G401 (cell line): ENCODE measurements at regions not wholly inside any gene's neighbourhood (a gene's known extent, or its start where the extent isn't known, plus 50 kb on each side); places are given as distances from the start of the nearest gene placed in this dataset.

Experiments
- DNase-seq: peaks from one replicate; pipeline ENCODE4 v3.0.0-alpha.2; 2015; ENCODE audit warnings: low spot score
- in situ Hi-C: cut with HindIII; loops from 2 replicates; pipeline ENCODE4 v1.10.0; 2016; ENCODE audit warnings: low sequenced_read_pairs, mixed read lengths

DNA sequence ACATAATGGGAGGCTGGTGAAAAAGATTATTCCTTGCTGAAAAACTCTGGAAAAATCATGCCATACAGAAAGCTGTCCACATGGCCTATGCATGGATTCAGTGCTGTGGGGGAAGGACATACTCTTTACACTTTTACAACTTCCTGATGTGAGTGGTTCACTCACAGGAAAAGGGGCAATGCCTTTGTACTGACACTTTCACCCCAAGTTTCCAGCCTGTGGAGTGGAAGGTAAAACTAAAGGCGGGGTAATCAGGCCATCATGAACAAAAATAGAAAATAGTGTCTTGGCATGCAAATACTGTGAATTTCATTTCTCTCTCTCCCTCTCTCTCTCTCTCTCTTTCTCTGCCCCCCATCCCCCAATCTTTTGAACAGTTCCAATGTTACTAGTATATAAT is 281.8 kb downstream of the ETS1 start:
- no peak for DNase-seq
- in situ Hi-C loops, result no loop called here

DNA sequence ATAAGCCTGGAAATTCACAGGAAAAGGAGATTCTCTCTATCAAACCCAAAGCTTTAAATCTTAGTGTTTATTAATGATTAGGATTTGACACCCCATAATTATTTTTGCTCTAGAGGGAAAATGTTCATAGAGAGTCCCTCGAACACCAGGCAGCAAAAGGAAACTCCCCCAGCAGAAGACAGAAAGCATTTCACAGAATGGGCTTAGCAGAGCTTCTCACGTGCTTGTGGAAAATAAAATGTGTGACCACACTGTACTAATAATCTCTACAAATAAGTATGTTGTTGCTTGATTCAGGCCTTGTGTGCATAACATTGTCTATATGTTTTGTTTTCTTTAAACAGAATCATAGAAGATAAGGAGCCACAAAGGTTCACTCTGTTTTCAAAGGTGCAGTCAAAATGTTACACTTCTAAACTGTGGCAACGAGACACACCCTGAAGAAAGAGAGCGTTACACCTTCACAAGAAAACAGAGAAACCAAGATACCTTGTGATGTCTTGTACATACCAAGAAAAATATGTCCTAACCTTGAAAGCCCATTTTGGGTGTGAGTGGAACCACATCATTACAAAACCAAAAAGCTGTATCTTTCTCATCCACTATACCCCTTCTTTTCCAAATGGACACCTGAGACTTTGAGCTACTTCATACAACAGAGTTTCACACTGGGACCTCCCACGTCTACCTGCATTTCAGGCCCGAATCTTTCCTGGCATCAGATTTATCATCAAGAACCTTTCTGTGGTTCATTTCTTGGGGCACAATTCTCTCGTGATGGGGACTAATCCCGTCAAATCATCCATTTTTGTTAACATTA is 282.5 kb downstream of the ETS1 start:
- DNase-seq, result no peak
- in situ Hi-C loops, result no loop called here

DNA sequence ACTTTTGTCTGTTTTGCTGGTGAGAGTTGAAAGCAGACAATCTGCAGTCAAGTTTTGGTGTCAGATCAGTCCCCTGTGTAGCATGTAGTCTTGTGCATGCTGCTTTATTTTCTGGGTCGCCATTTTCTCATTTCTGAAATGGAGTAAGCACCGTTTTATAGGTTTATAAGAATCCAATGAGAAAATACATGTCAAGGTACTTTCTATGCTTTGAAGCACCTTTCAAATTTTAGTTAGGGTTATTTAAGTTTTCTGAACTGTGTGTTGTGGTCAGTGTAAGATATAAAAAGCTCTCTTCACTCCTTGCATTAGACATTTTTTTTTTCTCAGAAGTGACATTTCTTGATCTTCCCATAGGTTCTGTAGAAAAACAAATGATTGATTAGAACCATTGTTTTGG is 283.2 kb downstream of the ETS1 start:
- no peak for DNase-seq
- in situ Hi-C loops, result no loop called here

DNA sequence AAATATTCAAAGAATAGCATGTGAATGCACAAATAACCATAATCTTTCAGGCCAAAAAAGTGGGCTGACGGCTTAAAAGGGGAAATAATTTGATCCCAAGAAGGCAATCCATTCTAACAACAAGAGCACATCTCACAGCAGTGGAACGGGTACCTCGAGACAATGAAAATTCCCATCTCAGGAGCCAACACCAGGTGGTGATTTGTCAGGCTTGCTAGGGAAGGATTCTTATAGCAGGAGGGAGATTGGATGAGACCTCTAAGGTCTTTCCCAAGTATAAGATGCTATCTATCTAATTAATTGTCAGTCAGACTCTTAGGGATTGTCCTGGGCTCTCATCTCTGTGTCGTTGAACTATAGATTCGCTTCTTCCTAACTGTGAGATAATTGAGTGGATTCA is 284.0 kb downstream of the ETS1 start:
- in situ Hi-C loops, result no loop called here

DNA sequence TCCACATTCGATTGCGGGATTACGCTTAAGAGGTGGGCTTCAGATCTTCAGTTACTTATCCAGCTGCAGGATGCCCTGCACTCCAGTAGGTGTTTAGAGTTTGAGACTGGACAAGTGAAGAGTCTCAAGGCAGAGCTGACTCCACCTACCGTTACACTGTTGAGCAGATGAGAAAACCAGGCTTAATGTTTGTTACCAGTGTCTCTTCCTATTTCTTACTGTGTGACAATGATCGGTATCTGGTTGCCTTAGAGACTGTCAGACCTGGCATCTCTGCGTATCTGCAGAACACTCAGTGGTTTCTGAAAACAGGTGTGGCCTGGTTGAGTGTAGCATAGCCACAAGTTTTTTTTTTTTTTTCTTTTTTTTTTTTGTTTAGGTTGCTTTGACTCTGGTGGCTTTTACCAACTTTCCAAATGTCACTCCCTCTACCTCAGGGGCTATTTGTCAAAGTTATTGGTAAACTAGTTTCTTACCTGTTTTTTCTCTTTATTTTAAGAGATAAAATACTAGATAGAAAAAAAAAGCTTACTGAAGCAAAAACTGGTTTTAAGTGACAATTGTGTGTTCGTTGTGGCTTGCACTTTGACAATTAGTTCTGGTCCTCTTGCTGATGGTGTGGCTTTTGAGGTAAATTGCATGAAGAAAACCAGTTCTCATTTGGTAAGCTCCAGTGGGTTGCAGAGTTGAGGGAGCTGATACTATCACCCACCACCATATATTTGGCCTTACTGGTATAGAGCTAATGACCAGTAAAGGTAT is 284.8 kb downstream of the ETS1 start:
- in situ Hi-C loops, result no loop called here
- no peak for DNase-seq

More for the DNA sequence above, 284.0 kb downstream of the ETS1 start:
- DNase-seq, result no peak

DNA sequence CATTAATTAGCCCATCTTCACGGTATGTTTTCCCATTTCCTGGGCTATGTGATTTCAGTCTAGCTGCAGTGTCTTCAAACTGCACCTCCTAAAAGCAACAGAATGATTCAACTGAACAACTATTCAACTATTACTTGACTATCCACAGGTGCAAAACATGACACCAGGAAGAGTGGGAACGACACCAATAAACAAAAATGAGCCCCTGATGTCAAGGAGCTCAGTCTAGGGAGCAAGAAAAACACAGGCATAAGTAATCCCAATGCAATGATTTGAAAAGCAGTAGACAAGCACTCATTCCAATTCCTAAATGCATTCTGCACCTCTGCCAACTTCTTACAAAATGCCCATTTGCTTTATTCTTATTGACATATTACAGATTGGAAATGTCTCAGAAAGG is 285.6 kb downstream of the ETS1 start:
- no peak for DNase-seq
- in situ Hi-C loops, result no loop called here

DNA sequence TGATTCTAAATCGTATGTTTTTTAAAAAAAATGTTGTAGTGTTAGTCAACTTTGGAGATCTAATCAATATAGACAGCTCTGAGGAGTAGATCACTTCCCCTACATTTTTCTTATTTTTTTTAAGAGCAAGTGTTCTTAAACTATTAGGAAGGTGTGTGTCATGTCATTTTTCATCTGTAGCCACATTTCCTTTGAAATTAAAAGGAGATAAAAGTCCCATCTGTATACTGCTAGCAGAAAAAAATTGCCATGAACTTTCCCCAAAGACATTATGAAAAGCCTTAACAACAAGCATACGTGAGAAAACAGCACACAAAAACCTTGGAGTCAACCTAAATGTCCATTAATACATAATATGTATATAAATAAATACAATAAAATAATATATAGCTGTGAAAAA is 286.6 kb downstream of the ETS1 start:
- no peak for DNase-seq
- in situ Hi-C loops, result no loop called here

DNA sequence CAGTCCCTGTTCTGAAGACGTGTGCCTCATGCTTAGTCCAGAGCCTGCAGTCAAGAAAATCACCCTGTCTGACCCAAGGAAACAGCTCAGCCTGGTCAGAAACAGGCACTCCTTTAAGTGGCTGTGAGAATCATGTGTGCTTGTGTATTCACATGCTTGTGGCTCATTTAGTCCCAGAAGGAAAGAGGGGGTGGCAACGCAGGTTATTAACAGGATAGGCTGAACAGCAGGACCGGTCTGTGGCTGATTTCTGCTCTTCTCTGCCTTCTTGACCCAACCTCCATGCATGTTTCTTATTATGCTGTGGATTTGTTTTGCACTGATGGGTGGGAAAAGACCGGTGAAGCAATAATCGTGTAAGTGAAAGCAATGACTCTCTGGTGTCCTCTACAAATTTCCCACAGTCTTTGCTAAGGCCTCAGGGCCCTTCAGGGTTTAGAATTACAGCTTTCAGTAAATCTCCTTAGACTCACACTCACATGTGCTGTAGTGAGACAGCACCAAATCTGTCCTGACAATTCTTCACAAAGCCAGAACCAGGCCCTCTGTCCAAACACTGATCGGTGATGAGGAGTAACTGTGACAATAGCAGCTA is 288.1 kb downstream of the ETS1 start:
- in situ Hi-C loops, result loop anchor here (25.0 kb wide), 1 partner anchor 338 kb away; no protein-coding TSS in a partner anchor

DNA sequence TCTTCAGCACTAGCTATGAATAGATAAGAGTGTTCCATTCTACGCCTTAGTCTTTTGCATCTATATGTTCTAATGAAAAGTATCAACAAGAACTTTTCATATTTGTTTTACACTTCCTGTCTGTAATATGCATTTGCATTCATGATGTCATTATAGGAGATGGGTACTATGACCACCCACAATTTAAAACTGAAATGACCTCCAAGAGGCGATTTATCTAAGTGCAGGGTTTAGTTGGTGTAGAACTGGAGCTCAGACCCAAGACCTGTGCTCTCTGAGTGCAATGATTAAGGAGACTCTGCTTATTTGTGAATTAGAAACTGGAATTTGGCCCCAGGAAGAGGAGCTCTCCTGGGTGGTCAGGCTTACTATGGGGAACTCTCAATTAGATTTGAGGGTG is 289.1 kb downstream of the ETS1 start:
- DNase-seq, result no peak
- in situ Hi-C loops, result loop anchor here (25.0 kb wide), 1 partner anchor 339 kb away; no protein-coding TSS in a partner anchor

More for the DNA sequence above, 288.1 kb downstream of the ETS1 start:
- no peak for DNase-seq

DNA sequence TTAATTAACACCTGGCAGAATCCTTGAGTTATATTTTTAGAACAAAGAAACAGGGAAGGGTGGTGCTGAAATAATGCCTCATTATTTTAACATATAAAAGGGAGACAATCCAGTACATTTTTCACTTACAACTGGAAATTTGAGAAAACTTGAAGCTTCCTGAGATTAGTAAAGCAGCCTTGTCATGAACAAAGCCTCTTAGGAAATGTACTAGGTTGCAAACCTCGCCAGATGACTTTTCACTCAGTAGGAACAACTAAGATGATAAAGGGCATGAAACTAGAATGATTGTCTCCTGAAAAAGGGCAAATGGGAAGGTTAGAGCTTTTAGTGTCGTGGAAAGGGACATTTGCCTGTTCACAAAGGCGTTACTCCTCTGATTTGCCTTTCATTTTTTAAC is 289.6 kb downstream of the ETS1 start:
- in situ Hi-C loops, result loop anchor here (25.0 kb wide), 1 partner anchor 339 kb away; no protein-coding TSS in a partner anchor
- DNase-seq, result no peak

DNA sequence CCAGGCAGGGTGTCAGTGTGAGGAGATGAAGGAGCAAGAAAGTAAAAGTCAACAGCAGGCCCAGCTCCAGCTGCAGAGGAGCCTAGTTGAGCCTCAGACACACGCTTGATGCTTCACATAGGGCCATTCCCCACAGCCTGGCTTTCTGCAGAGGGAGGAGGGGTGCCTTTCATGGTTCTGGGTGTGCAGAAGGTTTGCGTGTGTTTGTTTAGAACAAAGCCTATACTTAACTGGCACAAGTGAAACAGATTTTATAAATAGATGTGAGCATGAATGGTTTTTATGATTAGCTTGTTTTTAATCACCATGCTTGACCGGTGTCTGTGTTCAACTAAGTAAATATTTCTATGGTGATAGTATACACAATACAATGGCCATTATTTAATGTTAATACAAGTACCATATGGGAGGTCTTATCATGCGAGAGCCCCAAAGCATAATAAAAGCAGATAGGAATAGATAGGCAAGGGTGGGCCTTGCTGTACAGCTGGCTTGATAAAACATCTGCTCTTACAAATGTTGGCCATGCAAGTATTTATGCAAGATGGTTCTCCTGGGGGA is 290.2 kb downstream of the ETS1 start:
- in situ Hi-C loops, result loop anchor here (25.0 kb wide), 1 partner anchor 340 kb away; no protein-coding TSS in a partner anchor
- DNase-seq, result no peak

DNA sequence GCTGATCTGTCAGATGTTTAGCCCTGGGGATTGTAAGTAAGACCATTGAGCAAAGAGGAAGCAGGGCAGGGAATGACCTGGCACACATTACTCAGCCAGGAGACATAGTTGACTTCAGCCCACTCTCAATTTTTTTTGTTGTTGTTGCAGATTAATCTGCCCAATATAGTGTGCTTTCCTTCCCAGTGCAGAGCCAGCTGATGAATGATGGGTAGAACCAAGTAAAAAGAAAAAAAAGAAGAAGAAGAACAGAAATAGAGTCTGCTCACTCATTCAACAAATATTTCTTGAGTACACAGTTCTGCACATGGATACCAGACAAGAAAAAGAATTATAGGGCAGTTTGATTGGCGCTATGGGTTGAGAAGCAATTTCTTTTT is 292.7 kb downstream of the ETS1 start:
- DNase-seq, result no peak
- in situ Hi-C loops, result loop anchor here (25.0 kb wide), 1 partner anchor 343 kb away; no protein-coding TSS in a partner anchor

DNA sequence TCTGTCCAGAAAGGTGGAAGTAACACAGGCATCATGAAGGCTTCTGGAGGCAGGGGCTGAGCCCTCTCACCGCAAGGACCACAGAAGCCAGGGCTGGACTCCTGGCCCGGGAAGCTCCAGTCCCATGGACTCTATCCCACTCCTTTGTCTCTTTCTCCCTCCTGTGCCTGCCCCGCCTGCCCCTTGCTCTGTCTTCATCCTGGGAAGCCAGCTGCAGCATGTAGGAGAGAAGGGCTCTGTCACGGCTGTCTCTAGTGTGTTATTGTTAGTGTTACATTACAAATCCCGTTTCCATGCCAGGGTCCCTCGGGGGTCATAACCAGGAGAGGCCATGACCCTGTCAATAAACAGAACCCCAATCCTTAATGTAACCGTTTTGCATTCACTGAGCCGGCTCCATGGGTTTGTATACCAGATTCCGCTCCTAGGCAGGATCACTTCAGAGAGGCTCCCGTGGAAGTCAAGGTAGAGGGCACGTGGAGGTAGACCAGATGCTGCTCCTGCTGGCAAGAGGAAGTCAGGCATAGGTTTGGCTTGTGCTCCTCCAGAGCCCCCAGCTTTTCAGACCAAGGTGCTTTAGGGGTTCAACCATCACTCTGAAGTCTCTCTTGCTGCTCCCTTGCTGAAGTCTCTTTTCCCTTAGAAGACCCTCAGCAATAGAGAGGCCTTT is 293.2 kb downstream of the ETS1 start:
- no peak for DNase-seq
- in situ Hi-C loops, result loop anchor here (25.0 kb wide), 1 partner anchor 343 kb away; no protein-coding TSS in a partner anchor

DNA sequence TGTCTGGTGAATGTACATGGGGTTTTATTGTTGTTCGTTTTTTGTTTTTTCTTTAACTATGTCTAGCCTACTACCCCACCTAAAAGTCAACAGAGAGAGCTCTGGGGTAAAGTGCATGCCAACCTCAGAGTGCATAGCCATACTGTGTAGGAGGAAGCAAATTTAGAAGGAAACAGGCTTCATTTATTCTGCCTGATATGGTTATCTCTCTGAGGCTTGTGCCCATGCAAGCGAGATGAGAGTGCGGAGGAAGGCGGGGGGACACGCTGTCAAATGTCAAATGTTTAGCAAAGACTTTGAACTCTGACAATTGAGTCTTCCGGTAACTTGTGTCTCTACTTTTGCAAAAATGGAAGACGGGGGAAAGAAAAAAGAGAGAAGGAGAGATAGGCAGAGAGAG is 295.5 kb downstream of the ETS1 start:
- DNase-seq, result no peak
- in situ Hi-C loops, result loop anchor here (25.0 kb wide), 1 partner anchor 345 kb away; no protein-coding TSS in a partner anchor

DNA sequence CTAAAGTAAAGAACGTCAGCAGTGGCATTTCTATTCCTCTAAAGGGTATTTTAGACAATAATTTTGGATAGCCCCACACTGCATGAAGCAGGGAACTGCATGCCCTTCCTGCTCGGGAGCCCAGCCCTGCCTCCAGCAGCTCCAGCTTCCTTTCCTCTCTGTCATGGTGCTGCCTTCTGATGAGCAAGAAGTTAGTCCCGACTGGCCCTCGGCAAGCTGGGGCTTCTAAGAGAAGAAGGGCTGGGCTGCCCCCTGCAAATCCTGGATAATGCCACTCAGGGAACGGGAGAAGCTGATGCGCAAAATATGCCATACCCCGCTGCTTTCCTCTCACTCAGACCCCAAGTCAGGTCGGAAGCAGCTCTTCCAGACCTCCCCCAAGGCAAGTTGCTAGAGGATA is 296.4 kb downstream of the ETS1 start:
- in situ Hi-C loops, result loop anchor here (25.0 kb wide), 1 partner anchor 346 kb away; no protein-coding TSS in a partner anchor
- DNase-seq, result no peak

DNA sequence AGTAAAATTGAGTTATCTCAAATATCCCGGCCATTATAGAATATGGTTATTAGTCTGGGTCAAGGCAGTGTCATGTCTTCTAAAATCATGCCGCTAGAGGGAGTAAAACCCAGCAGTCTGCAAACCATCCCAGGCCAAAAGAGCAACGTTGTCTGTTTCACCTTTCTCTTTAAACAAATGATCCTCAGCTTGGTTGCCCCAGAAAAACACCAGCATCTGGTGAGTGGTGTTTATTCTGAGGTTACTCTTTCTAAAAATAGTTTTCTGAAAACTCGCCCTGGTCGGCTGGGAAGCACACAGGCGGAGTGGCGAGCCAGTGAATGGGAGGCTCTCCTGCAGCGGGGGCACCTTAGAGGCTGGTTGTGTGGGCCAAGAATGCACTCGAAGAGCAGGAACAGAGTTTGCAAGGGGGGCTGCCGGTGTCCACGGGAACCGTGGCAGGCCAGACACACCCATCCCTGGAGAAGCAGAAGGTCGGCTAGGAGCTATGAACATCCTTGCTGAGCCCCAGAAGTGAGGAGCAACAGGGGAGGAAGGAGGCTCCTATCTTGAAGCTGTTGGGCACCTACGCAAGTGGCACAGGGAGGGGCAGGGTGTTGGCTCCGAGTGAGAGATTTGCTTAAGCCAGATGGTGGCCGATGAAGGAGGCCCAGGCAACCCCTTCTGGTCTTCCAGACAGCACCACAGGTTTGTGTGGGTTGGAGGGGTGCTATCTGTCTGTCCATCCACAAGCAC is 297.1 kb downstream of the ETS1 start:
- in situ Hi-C loops, result loop anchor here (25.0 kb wide), 1 partner anchor 347 kb away; no protein-coding TSS in a partner anchor

DNA sequence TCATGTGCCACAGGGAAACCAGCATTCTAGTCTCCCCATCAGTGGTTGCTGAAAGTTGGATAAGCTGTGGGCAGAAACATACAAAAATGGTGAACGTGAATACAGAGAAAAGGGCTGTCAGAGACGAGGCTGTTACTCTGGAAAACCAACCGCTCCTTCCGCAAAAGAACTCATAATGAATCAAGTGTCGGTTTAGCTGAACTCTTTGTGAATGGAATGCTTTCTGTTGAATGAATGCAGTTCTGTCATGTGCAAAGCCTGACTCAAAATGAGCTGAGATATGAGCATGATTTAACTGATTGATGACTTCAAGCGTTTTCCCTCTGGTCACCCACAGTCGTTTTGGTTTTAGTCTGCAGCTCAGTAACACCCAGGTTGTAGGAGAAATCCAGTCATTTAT is 298.3 kb downstream of the ETS1 start:
- no peak for DNase-seq
- in situ Hi-C loops, result loop anchor here (25.0 kb wide), 1 partner anchor 348 kb away; no protein-coding TSS in a partner anchor

More for the DNA sequence above, 297.1 kb downstream of the ETS1 start:
- DNase-seq, result peak; percentile 67

DNA sequence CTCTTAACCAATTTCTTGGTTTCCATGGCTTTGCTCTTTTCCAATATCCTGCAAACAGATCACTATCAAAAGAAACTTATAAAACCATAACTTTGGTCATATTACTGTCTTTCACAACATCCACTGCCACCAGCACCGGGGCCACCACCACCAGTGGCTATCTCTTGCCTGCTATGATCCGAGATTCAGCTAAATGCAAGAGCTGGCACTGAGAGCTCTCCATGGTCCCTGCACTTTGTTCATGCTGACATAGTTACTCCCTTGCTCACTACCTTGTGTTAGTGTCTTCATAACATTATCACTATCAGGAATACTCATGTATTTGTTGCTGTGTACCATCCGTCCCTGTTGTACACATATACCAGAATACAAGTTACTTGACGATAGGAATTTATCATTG is 299.0 kb downstream of the ETS1 start:
- in situ Hi-C loops, result loop anchor here (25.0 kb wide), 1 partner anchor 349 kb away; no protein-coding TSS in a partner anchor

More for the DNA sequence above, 299.0 kb downstream of the ETS1 start:
- DNase-seq, result no peak
